ENCODE measurements at regions not wholly inside any gene's neighbourhood (a gene's known extent, or its start where the extent isn't known, plus 50 kb on each side); places are given as distances from the start of the nearest gene placed in this dataset.

DNA sequence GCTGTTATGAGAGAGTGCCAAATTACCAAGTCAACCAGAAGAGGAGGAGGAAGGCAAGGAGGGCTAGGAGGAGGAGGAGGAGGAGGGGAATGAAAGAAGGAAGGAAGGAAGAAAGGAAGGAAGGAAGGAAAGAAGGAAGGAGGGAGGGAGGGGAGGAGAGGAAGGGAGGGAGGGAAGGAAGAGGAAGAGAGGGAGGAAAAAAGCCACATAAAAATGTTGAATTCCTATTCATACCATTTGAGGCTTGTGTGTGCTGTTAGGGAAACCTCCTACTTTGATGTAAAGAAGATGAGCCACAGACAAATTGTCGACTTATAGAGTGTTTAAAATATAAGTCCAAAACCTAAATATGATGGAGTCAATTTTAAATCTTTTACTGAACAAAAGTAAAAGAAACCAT is 65.3 kb upstream of the MYLIP start:
- Mint-ChIP-seq H3K36me3 (ENCODE audit: insufficient read depth in 1 of 3, low read depth in 3 of 3) (no peaks in the 10 kb centered on the region), H3K4me1 (peaks cover 34 to 39% of the 10 kb centered on the region in 2 experiments), H3K9me3 (no peaks in the 10 kb centered on the region), H3K4me3 (no peak overlapping the region), H3K27ac (no peak overlapping the region), H3K27me3 (ENCODE audit: low read depth) (peaks cover 3% of the 10 kb centered on the region; the same call in 1 of the 2 replicates)
- no peaks in the 10 kb centered on the region for H4K20me1 ChIP-seq (ENCODE audit: control insufficient read depth, insufficient read depth, insufficient read length)
- H4K5ac ChIP-seq (ENCODE audit: insufficient read length, low read depth, low read length): no peak overlapping the region
- no CpG with 5 or more reads among the region's 1 CpG for WGBS (ENCODE audit: extremely low coverage, insufficient read length, low lambda C conversion rate)
- no peak overlapping the region for H4K8ac ChIP-seq (replicated peaks; ENCODE audit: insufficient read length, low read depth, low read length)
- H3K27ac ChIP-seq (ENCODE audit: insufficient read length, low read depth, low read length): no peak overlapping the region
- H3K18ac ChIP-seq (ENCODE audit: insufficient read length, low read depth, low read length): no peak overlapping the region
- H3K14ac ChIP-seq (ENCODE audit: insufficient read depth, low read length): no peak overlapping the region
- DNase-seq: no peak
- H2BK120ac ChIP-seq (ENCODE audit: low read depth, low read length, poor library complexity, severe bottlenecking): no peak overlapping the region
- H3K23me2 ChIP-seq (ENCODE audit: insufficient read length, low read depth, low read length, poor library complexity, severe bottlenecking): no peaks in the 10 kb centered on the region
- no peak overlapping the region for H2BK20ac ChIP-seq (ENCODE audit: low read depth, low read length, poor library complexity, severe bottlenecking)
- no peak overlapping the region for H2AFZ ChIP-seq (ENCODE audit: low read length)
- H3K9ac ChIP-seq (ENCODE audit: extremely low read depth, insufficient read length, low read length): no peak overlapping the region
- H2BK12ac ChIP-seq (ENCODE audit: insufficient read length, low read depth, low read length): no peak overlapping the region
- TF ChIP-seq, protein P1, sequence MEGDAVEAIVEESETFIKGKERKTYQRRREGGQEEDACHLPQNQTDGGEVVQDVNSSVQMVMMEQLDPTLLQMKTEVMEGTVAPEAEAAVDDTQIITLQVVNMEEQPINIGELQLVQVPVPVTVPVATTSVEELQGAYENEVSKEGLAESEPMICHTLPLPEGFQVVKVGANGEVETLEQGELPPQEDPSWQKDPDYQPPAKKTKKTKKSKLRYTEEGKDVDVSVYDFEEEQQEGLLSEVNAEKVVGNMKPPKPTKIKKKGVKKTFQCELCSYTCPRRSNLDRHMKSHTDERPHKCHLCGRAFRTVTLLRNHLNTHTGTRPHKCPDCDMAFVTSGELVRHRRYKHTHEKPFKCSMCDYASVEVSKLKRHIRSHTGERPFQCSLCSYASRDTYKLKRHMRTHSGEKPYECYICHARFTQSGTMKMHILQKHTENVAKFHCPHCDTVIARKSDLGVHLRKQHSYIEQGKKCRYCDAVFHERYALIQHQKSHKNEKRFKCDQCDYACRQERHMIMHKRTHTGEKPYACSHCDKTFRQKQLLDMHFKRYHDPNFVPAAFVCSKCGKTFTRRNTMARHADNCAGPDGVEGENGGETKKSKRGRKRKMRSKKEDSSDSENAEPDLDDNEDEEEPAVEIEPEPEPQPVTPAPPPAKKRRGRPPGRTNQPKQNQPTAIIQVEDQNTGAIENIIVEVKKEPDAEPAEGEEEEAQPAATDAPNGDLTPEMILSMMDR (conservative IDR thresholded peaks at IDR 0.05): no peak
- no peak overlapping the region for H2AK5ac ChIP-seq (ENCODE audit: insufficient read length, low read length)
- H2BK5ac ChIP-seq (ENCODE audit: insufficient read length, low read length): no peak overlapping the region
- H3K9me3 ChIP-seq (ENCODE audit: control insufficient read depth, low read depth, low read length): no peaks in the 10 kb centered on the region
- H3K56ac ChIP-seq (ENCODE audit: insufficient read length, low read depth, low read length): no peak overlapping the region
- H3K27me3 ChIP-seq (ENCODE audit: insufficient read depth, low read length): no peaks in the 10 kb centered on the region
- no peaks in the 10 kb centered on the region for H3K79me2 ChIP-seq (ENCODE audit: insufficient read depth, low read length)
- H3K79me1 ChIP-seq (ENCODE audit: insufficient read depth, low read depth, low read length, poor library complexity, severe bottlenecking): no peaks in the 10 kb centered on the region
- H3K4ac ChIP-seq (ENCODE audit: low read depth, low read length): no peak overlapping the region
- H4K91ac ChIP-seq (ENCODE audit: insufficient read length, low read depth, low read length): no peak overlapping the region
- H3K23ac ChIP-seq (ENCODE audit: insufficient read length, low read depth, low read length): no peak overlapping the region
- H3T11ph ChIP-seq (ENCODE audit: low read length): no peak overlapping the region
- peaks cover 17% of the 10 kb centered on the region; the same call in 1 of the 2 replicates for H3K4me1 ChIP-seq (ENCODE audit: insufficient read depth, low read length)
- H3K4me2 ChIP-seq (ENCODE audit: insufficient read depth, insufficient read length, low read length): no peak overlapping the region
- H2BK15ac ChIP-seq (ENCODE audit: low read depth, low read length): no peak overlapping the region
